ENCODE measurements at regions not wholly inside any gene's neighbourhood (a gene's known extent, or its start where the extent isn't known, plus 50 kb on each side); places are given as distances from the start of the nearest gene placed in this dataset.

DNA sequence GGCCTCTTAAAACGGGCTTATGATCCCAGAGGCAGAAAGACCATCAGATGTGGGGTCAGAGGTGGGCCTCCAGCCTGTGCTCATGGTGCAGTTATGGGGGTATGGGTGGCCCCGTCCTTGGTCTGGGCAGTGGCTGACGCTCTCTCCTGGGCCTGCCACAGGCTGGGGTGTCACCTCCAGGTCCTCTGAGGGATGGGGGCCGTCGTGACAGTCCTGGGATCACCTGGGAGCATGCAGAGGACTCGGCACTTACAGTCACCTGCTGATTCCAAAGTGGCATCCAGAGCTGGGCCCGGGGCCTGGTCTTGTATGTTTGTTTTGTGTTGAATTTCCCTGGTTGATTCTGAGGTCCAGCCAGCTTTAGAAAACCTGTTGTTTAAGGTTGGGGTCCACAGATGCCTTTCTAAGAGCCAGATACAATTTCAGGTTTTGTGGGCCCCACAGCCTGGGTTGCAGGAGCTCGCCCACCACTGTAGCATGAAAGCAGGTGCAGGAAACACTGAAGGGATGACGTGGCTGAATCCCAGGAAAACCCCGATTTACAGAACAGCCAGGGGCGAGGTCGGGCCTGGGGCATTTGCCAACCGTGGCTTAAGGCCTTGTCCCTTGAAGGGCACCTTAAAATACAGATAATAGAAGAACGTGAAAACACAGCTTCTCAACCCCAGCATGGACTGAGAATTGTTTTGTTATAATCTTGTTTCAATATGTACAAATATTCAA, 170.7 kb upstream of the PPP2R2D start:
- Histone ChIP-seq H3K4me1 (ENCODE audit: control insufficient read depth, extremely low read depth, insufficient read depth, low read length) (no peaks in the 10 kb centered on the region), H3K27me3 (ENCODE audit: control insufficient read depth in 2 of 2, insufficient read depth in 2 of 2, low read length in 2 of 2) (no peaks in the 10 kb centered on the region), H3K9ac (replicated peaks; ENCODE audit: extremely low read depth, insufficient read depth, low read length) (no peak overlapping the region), H3K4me3 (replicated peaks in 1 of 3; ENCODE audit: insufficient read depth in 1 of 3, low read depth in 1 of 3, low read length in 3 of 3) (no peak overlapping the region), H3K4me2 (ENCODE audit: insufficient read depth, low read length) (no peak overlapping the region), H4K20me1 (replicated peaks; ENCODE audit: control insufficient read depth, extremely low read depth, insufficient read depth, low read length) (no peaks in the 10 kb centered on the region), H3K9me3 (replicated peaks; ENCODE audit: control insufficient read depth, insufficient read depth, low read length) (peaks cover 5% of the 10 kb centered on the region), H3K79me2 (ENCODE audit: control insufficient read depth, insufficient read depth, low read length) (no peaks in the 10 kb centered on the region), H2AFZ (ENCODE audit: low read depth, low read length) (no peak overlapping the region), H3K27ac (ENCODE audit: insufficient read depth, low read depth, low read length) (no peak overlapping the region), H3K9me1 (replicated peaks; ENCODE audit: control insufficient read depth, extremely low read depth, insufficient read depth, low read length) (no peaks in the 10 kb centered on the region), H3K36me3 (ENCODE audit: control insufficient read depth in 2 of 2, extremely low read depth in 1 of 2, insufficient read depth in 2 of 2, low read length in 2 of 2) (no peaks in the 10 kb centered on the region)
- ChIA-PET CTCF (no interaction called here), POLR2A (no interaction called here)
- no TSS peak for BruUV-seq (replicated peaks)
- no peak for DNase-seq (ENCODE audit: low read depth, low spot score)
- dilution Hi-C loops (cut with MboI; ENCODE audit: extremely low pct_ligation_motif_present, low sequenced_read_pairs) (no loop called here), intact Hi-C loops (cut with micrococcal nuclease) (no loop called here)
- TF ChIP-seq POLR2A (IDR thresholded peaks at IDR 0.05; ENCODE audit: low read depth, low read length) = no peak
- TF ChIP-seq MYC (IDR thresholded peaks at IDR 0.05; ENCODE audit: low read depth, low read length) = no peak
- no peak for TF ChIP-seq EZH2 (IDR thresholded peaks at IDR 0.05; ENCODE audit: borderline replicate concordance, low read depth, low read length, severe bottlenecking)
- no peak for TF ChIP-seq FOS (IDR thresholded peaks at IDR 0.05; ENCODE audit: borderline replicate concordance, insufficient read depth, low read length)
- TF ChIP-seq GATA2 (IDR thresholded peaks at IDR 0.05; ENCODE audit: insufficient read depth, insufficient read length, low read depth, low read length) = no peak
- no peak for TF ChIP-seq JUN (IDR thresholded peaks at IDR 0.05; ENCODE audit: borderline replicate concordance, insufficient read depth, insufficient read length, low read depth)
- TF ChIP-seq, protein P1, sequence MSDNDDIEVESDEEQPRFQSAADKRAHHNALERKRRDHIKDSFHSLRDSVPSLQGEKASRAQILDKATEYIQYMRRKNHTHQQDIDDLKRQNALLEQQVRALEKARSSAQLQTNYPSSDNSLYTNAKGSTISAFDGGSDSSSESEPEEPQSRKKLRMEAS (IDR thresholded peaks at IDR 0.05; ENCODE audit: insufficient read depth, insufficient read length) = no peak
- TF ChIP-seq, protein P2, sequence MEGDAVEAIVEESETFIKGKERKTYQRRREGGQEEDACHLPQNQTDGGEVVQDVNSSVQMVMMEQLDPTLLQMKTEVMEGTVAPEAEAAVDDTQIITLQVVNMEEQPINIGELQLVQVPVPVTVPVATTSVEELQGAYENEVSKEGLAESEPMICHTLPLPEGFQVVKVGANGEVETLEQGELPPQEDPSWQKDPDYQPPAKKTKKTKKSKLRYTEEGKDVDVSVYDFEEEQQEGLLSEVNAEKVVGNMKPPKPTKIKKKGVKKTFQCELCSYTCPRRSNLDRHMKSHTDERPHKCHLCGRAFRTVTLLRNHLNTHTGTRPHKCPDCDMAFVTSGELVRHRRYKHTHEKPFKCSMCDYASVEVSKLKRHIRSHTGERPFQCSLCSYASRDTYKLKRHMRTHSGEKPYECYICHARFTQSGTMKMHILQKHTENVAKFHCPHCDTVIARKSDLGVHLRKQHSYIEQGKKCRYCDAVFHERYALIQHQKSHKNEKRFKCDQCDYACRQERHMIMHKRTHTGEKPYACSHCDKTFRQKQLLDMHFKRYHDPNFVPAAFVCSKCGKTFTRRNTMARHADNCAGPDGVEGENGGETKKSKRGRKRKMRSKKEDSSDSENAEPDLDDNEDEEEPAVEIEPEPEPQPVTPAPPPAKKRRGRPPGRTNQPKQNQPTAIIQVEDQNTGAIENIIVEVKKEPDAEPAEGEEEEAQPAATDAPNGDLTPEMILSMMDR (IDR thresholded peaks at IDR 0.05; ENCODE audit: extremely low read depth in 1 of 2, insufficient read depth in 1 of 2, low read depth in 1 of 2, low read length in 2 of 2) = no peak
- no peak for TF ChIP-seq POLR2AphosphoS5 (IDR thresholded peaks at IDR 0.05; ENCODE audit: insufficient read depth, low read depth, low read length)
- no peak for FAIRE-seq
